GM13977 (cell line): ENCODE measurements at regions not wholly inside any gene's neighbourhood (a gene's known extent, or its start where the extent isn't known, plus 50 kb on each side); places are given as distances from the start of the nearest gene placed in this dataset.

ENCODE experiments used
- DNase-seq: peaks from one replicate; pipeline ENCODE4 v3.0.0; 2012; ENCODE audit warnings: low spot score
- CTCF ChIP-seq: IDR thresholded peaks from 2 replicates; pipeline ENCODE4 v1.5.1; 2012; ENCODE audit warnings: mild to moderate bottlenecking, control low read depth; ENCODE audit not compliant: insufficient read depth; ENCODE audit errors: extremely low read depth, missing control alignments
- in situ Hi-C: fragments of 300-500 bp; cut with MboI; formaldehyde crosslinking; loops from one replicate; pipeline ENCODE4 v1.12.0; 2022; ENCODE audit warnings: low sequenced_read_pairs, low pct_unique_long_range_greater_than_20kb, mixed read lengths, inconsistent platforms; ENCODE audit not compliant: unreplicated experiment

DNA sequence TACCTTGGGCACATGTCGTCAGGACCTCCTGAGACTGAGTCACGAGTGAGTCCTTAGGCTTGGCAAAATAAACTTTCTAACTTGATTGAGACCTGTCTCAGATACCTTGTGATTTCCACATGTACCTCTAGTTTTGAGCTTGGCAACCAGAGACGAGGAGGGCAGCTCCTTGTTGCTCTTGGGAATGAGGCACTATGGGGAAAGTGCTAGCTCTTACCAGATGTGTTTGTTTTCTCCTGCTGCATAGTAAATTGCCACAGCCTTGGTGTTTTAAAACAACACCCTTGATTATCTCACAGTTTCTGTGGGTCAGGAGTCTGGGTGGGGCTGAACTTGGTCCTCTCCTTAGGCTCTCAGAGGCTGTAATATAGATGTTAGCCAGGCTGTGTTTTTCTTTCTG is 59.1 kb upstream of the MAML3 start:
- no peak for DNase-seq
- in situ Hi-C loops, result no loop called here
- no peak for TF ChIP-seq CTCF

DNA sequence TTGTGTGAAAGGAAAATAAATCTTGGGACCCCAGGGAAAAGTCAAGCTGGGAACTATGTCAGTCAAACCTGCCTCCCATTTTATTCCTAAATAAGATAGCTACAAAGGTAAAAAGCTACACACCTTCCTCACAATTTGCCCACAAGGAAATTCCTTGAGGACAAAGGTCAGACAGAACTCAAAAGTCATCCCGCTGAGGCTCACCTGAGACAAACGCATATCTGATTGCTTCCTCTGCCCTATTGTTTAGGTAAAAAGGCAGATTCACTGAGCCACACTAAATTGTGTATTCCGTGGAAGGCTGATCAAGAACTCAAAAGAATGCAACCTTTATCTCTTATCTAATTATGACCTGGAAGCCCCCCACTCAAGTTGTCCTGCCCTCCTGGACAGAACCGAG is 58.7 kb upstream of the MAML3 start:
- no peak for DNase-seq
- TF ChIP-seq CTCF, result no peak
- in situ Hi-C loops, result no loop called here

- no peak for DNase-seq
- TF ChIP-seq CTCF, result no peak
- in situ Hi-C loops, result no loop called here
Measured at GRCh38 chr4:140212194-140212593, 58.2 kb upstream of the MAML3 start.

GRCh38 chr4:140211693-140212092 is 57.7 kb upstream of the MAML3 start:
- DNase-seq, result no peak
- in situ Hi-C loops, result no loop called here

DNA sequence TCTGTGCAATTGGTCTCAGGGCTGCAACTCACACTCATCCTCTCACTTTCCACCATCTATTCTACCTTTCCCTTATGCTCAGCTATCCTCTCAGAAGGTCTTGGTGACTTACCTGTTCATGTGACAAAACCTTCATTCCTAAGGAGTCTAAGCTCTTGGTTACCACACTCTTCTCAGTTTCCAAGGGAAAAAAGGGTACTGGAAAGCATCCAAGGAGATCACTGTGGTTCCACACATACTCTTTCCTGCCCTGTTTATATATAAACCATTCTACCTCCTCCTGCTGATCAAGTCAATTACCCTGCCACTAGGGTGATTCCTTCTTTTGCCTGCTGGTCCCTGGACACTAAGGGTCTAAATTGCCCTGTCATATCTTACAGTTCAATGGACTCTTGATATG is 57.2 kb upstream of the MAML3 start:
- no peak for TF ChIP-seq CTCF
- DNase-seq, result no peak
- in situ Hi-C loops, result no loop called here

More at GRCh38 chr4:140211693-140212092, 57.7 kb upstream of the MAML3 start:
- no peak for TF ChIP-seq CTCF

- DNase-seq, result no peak
- in situ Hi-C loops, result no loop called here
- TF ChIP-seq CTCF, result no peak
Measured at GRCh38 chr4:140208921-140209320, 54.9 kb upstream of the MAML3 start.
